Right renal pelvis (tissue), 4 donors: ENCODE measurements at regions not wholly inside any gene's neighbourhood (a gene's known extent, or its start where the extent isn't known, plus 50 kb on each side); places are given as distances from the start of the nearest gene placed in this dataset.
A peak's percentile ranks its signal among the peaks of the same experiment; 100 is the strongest.
"Not testable (repeated sequence)": the region's sequence is repeated elsewhere in the genome, so short reads cannot be mapped to it uniquely, and the experiment has no call there.

Source experiments
- DNase-seq, 4 donors: peaks; one replicate each; pipeline ENCODE4 v3.0.0-alpha.2; 2013; ENCODE audit warnings: low read depth in 4 of 4, low spot score in 3 of 4, missing footprints in 1 of 4

DNA sequence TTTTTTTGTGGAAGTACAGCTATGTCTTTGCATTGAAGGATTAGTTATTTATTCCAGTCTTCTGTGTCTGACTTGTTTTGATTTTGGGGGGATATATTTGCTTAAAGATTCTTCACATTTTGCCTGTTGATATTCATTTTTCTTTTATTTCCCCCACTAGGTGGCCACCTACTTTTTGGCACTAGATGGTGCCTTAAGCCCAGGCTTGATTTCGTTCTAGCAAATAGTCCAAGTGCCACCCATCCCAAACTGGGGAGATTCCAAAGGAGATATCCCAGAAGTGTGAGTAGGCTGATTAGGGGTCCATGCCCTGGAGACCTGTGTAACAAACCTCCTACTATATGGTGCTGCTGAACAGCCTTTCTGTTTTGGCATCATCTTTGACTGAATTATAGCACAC is 80.0 kb upstream of the SPATA16 start:
- DNase-seq, result no peak

DNA sequence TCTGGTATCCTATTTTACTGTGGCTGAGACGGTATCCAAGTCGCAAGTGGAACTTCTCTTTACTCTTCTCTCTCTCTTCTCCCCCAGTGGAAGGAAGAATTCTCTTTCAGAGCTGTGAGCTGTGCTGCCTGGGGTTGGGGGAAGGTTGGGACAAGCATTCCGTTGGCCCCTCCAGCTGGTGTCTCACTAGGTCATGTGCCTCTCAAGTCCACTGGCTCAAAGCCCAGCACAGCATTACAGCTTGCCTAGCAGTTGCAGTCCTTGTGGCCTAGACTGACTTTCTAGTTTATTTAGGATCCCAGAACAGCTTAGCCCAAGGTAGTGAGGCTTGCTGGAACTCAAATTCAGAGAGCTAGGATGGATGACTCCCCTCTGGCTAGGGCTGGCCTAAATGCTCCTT is 76.1 kb upstream of the SPATA16 start:
- DNase-seq, result peak in 1 of 4 donors; percentile 3

DNA sequence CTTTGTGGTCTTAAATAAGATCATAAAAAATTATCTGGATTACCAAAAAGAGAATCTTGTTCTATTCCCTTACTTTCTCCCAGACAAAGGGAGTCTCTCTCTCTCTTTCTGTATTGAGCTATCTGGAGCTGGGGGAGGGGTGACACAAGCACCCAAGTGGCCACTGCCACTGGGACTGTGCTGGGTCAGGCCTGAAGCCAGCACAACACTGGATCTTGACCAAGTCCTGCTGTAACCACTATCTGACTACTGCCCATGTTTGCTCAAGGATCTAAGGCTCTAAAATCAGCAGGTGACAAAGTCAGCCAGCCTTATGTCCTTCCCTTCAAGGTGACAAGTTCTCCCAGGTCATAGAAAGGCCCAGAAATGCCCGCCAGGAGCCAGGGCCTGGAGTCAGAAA is 75.0 kb upstream of the SPATA16 start:
- DNase-seq, result no peak

DNA sequence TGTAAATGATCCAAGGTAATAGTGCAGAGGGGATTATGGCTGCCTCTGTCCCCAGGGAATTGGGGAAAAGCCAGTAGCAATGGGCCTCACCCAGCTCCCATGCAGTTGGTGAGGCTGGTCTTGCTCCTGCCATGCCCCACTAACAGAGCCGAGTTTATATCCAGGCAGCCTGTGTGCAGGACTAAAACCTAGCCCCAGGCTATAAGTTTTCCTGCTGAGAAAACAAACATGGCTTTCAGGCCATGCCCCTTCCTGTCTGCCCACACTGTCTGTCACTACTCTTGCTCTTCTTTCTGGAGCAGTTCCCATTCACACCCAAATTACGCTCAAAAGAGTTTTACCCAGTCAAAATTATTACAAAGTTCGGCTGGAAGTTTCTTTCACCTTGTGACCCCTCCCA is 73.5 kb upstream of the SPATA16 start:
- no peak for DNase-seq

DNA sequence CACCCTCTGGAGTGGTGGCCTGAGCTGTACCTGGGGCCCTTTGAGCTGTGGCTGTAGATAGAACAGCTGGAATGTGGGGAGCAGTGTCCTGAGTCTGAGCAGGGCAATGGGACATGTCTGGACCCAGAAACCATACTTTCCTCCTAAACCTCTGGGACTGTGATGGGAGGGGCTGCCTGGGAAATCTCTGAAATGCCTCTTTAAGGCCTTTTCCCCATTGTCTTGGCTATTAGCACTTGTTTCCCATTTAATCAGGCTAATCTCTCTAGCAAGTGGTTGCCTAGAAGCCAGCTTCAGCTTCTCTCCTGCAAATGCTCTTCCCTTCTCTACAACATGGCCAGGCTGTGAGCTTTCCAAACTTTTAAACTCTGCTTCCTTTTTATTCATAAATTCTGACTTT is 58.5 kb upstream of the SPATA16 start:
- DNase-seq, result no peak

DNA sequence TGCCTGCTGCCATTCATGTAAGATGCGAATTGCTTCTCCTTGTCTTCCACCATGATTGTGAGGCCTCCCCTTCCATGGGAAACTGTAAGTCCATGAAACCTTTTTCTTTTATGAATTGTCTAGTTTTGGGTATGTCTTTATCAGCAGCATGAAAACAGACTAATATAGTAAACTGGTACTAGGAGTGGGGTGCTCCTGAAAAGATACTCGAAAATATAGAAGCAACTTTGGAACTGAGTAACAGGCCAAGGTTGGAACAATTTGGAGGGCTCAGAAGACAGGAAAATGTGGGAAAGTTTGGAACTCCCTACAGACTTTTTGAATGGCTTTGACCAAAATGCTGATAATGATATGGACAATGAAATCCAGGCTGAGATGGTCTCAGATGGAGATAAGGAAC is 53.8 kb upstream of the SPATA16 start:
- not testable (repeated sequence) for DNase-seq

DNA sequence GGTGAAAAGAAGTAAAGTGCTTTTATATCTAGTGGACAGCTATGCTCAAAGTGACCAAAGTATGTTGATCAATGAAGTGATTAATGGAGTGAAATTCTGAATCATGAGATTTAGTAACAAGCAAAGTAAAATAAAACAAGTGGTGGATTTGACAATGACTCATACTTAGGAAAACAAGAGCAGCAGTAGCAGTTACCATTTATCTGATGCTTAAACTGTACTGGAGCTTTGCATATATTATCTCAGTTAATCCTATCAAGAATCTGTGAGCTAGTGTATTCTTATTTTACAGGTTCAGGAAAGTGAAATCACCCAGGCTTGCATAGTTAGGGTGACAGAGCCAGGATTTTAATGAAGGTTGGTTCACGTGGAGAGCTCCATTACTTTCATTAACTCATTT is 50.6 kb upstream of the SPATA16 start:
- DNase-seq, result no peak
